ENCODE measurements at regions not wholly inside any gene's neighbourhood (a gene's known extent, or its start where the extent isn't known, plus 50 kb on each side); places are given as distances from the start of the nearest gene placed in this dataset.
"Not testable (repeated sequence)": the region's sequence is repeated elsewhere in the genome, so short reads cannot be mapped to it uniquely, and the experiment has no call there.

GRCh38 chr20:19897891-19898290 is 119.3 kb upstream of the NAA20 start:
- DNase-seq (ENCODE audit: low spot score) = no peak

GRCh38 chr20:19901226-19901625 is 115.9 kb upstream of the NAA20 start:
- DNase-seq (ENCODE audit: low spot score) = no peak

- peak; percentile 31 for DNase-seq (ENCODE audit: low spot score)
Observed at GRCh38 chr20:19903168-19903811, 113.9 kb upstream of the NAA20 start.

GRCh38 chr20:19907326-19908056 is 109.7 kb upstream of the NAA20 start:
- DNase-seq (ENCODE audit: low spot score) = no peak

- DNase-seq (ENCODE audit: low spot score) = no peak
Observed at GRCh38 chr20:19908576-19908975, 108.6 kb upstream of the NAA20 start.

- no peak for DNase-seq (ENCODE audit: low spot score)
Observed at GRCh38 chr20:19909725-19910124, 107.4 kb upstream of the NAA20 start.

- DNase-seq (ENCODE audit: low spot score) = no peak
Observed at GRCh38 chr20:19911810-19912382, 105.3 kb upstream of the NAA20 start.

GRCh38 chr20:19913349-19913748 is 103.8 kb upstream of the NAA20 start:
- DNase-seq (ENCODE audit: low spot score) = no peak

GRCh38 chr20:19913927-19914614 is 103.1 kb upstream of the NAA20 start:
- no peak for DNase-seq (ENCODE audit: low spot score)

GRCh38 chr20:19915111-19915798 is 101.9 kb upstream of the NAA20 start:
- no peak for DNase-seq (ENCODE audit: low spot score)

- no peak for DNase-seq (ENCODE audit: low spot score)
Observed at GRCh38 chr20:19916531-19917485, 100.4 kb upstream of the NAA20 start.

- no peak for DNase-seq (ENCODE audit: low spot score)
Observed at GRCh38 chr20:19918965-19919329, 98.2 kb upstream of the NAA20 start.

- DNase-seq (ENCODE audit: low spot score) = no peak
Observed at GRCh38 chr20:19920381-19921138, 96.6 kb upstream of the NAA20 start.

- no peak for DNase-seq (ENCODE audit: low spot score)
Observed at GRCh38 chr20:19921284-19921793, 95.8 kb upstream of the NAA20 start.

GRCh38 chr20:19921829-19922228 is 95.3 kb upstream of the NAA20 start:
- DNase-seq (ENCODE audit: low spot score) = not testable (repeated sequence)

- DNase-seq (ENCODE audit: low spot score) = no peak
Observed at GRCh38 chr20:19922716-19923115, 94.4 kb upstream of the NAA20 start.

GRCh38 chr20:19923762-19924161 is 93.4 kb upstream of the NAA20 start:
- no peak for DNase-seq (ENCODE audit: low spot score)

GRCh38 chr20:19924255-19924654 is 92.9 kb upstream of the NAA20 start:
- no peak for DNase-seq (ENCODE audit: low spot score)

- DNase-seq (ENCODE audit: low spot score) = no peak
Observed at GRCh38 chr20:19926591-19926990, 90.6 kb upstream of the NAA20 start.

GRCh38 chr20:19928328-19929011 is 88.7 kb upstream of the NAA20 start:
- peak; percentile 51 for DNase-seq (ENCODE audit: low spot score)
